MG63 (cell line): ENCODE measurements at regions not wholly inside any gene's neighbourhood (a gene's known extent, or its start where the extent isn't known, plus 50 kb on each side); places are given as distances from the start of the nearest gene placed in this dataset.
A peak's percentile ranks its signal among the peaks of the same experiment; 100 is the strongest.
"Not testable (repeated sequence)": the region's sequence is repeated elsewhere in the genome, so short reads cannot be mapped to it uniquely, and the experiment has no call there.

Experiments used
- DNase-seq: peaks from one replicate; pipeline ENCODE4 v3.0.0-alpha.2; 2020
- H3K27me3 ChIP-seq: fragments of 250-450 bp; sonication (Bioruptor Pico); 2 replicates; pipeline ENCODE4 v1.5.1; 2020; ENCODE audit warnings: mild to moderate bottlenecking, moderate library complexity
- H3K36me3 ChIP-seq: fragments of 250-450 bp; sonication (Bioruptor Pico); 2 replicates; pipeline ENCODE4 v1.5.1; 2020; ENCODE audit warnings: mild to moderate bottlenecking, moderate library complexity
- H3K4me3 ChIP-seq: fragments of 250-450 bp; sonication (Bioruptor Pico); 2 replicates; pipeline ENCODE4 v1.5.1; 2020; ENCODE audit warnings: mild to moderate bottlenecking, moderate library complexity
- H3K9me3 ChIP-seq: fragments of 250-450 bp; sonication (Bioruptor Pico); 2 replicates; pipeline ENCODE4 v1.5.1; 2020; ENCODE audit warnings: mild to moderate bottlenecking, moderate library complexity

- H3K27me3 ChIP-seq, result no peaks in the 10 kb centered on the region
- H3K36me3 ChIP-seq, result no peaks in the 10 kb centered on the region
- peaks cover 6% of the 10 kb centered on the region; the same call in 1 of the 2 replicates for H3K9me3 ChIP-seq
- DNase-seq, result no peak
- H3K4me3 ChIP-seq, result no peak overlapping the region
Observed at GRCh38 chr12:116430911-116431565, 128.1 kb upstream of the MAP1LC3B2 start.

GRCh38 chr12:116431677-116432300 is 127.4 kb upstream of the MAP1LC3B2 start:
- no peak overlapping the region for H3K4me3 ChIP-seq
- no peaks in the 10 kb centered on the region for H3K36me3 ChIP-seq
- DNase-seq, result no peak
- H3K9me3 ChIP-seq, result peaks cover 6% of the 10 kb centered on the region; the same call in 1 of the 2 replicates
- no peaks in the 10 kb centered on the region for H3K27me3 ChIP-seq

- no peaks in the 10 kb centered on the region for H3K36me3 ChIP-seq
- peaks cover 6% of the 10 kb centered on the region; the same call in 1 of the 2 replicates for H3K9me3 ChIP-seq
- no peaks in the 10 kb centered on the region for H3K27me3 ChIP-seq
- DNase-seq, result peak; percentile 73
- H3K4me3 ChIP-seq, result no peak overlapping the region
Observed at GRCh38 chr12:116432314-116432750, 126.8 kb upstream of the MAP1LC3B2 start.

- Histone ChIP-seq H3K9me3 (peaks cover 6% of the 10 kb centered on the region; the same call in 1 of the 2 replicates), H3K27me3 (no peaks in the 10 kb centered on the region), H3K36me3 (no peaks in the 10 kb centered on the region), H3K4me3 (no peak overlapping the region)
- DNase-seq, result no peak
Observed at GRCh38 chr12:116433249-116433648, 125.9 kb upstream of the MAP1LC3B2 start.

- H3K4me3 ChIP-seq, result peak overlapping the region; percentile 7
- no peaks in the 10 kb centered on the region for H3K36me3 ChIP-seq
- peaks cover 6% of the 10 kb centered on the region; the same call in 1 of the 2 replicates for H3K9me3 ChIP-seq
- DNase-seq, result peak; percentile 91
- no peaks in the 10 kb centered on the region for H3K27me3 ChIP-seq
Observed at GRCh38 chr12:116434155-116435011, 124.8 kb upstream of the MAP1LC3B2 start.

- Histone ChIP-seq H3K27me3 (no peaks in the 10 kb centered on the region), H3K9me3 (peaks cover 6% of the 10 kb centered on the region; the same call in 1 of the 2 replicates)
- no peak for DNase-seq
Observed at GRCh38 chr12:116435984-116436383, 123.2 kb upstream of the MAP1LC3B2 start.

GRCh38 chr12:116436561-116437249 is 122.5 kb upstream of the MAP1LC3B2 start:
- no peak for DNase-seq
- Histone ChIP-seq H3K4me3 (no peak overlapping the region), H3K9me3 (peaks cover 6% of the 10 kb centered on the region; the same call in 1 of the 2 replicates), H3K27me3 (no peaks in the 10 kb centered on the region), H3K36me3 (no peaks in the 10 kb centered on the region)

More at GRCh38 chr12:116435984-116436383, 123.2 kb upstream of the MAP1LC3B2 start:
- no peaks in the 10 kb centered on the region for H3K36me3 ChIP-seq
- no peak overlapping the region for H3K4me3 ChIP-seq

GRCh38 chr12:116441292-116441691 is 117.9 kb upstream of the MAP1LC3B2 start:
- no peaks in the 10 kb centered on the region for H3K9me3 ChIP-seq
- H3K4me3 ChIP-seq, result no peak overlapping the region
- peak; percentile 13 for DNase-seq
- H3K27me3 ChIP-seq, result no peaks in the 10 kb centered on the region
- no peaks in the 10 kb centered on the region for H3K36me3 ChIP-seq

GRCh38 chr12:116442304-116442703 is 116.9 kb upstream of the MAP1LC3B2 start:
- Histone ChIP-seq H3K9me3 (no peaks in the 10 kb centered on the region), H3K36me3 (no peaks in the 10 kb centered on the region), H3K27me3 (no peaks in the 10 kb centered on the region), H3K4me3 (no peak overlapping the region)
- DNase-seq, result no peak

- Histone ChIP-seq H3K9me3 (no peaks in the 10 kb centered on the region), H3K36me3 (no peaks in the 10 kb centered on the region), H3K4me3 (no peak overlapping the region), H3K27me3 (no peaks in the 10 kb centered on the region)
- no peak for DNase-seq
Observed at GRCh38 chr12:116442946-116443345, 116.2 kb upstream of the MAP1LC3B2 start.

GRCh38 chr12:116443821-116444589 is 115.2 kb upstream of the MAP1LC3B2 start:
- no peak overlapping the region for H3K4me3 ChIP-seq
- H3K27me3 ChIP-seq, result no peaks in the 10 kb centered on the region
- H3K9me3 ChIP-seq, result no peaks in the 10 kb centered on the region
- no peak for DNase-seq
- no peaks in the 10 kb centered on the region for H3K36me3 ChIP-seq

GRCh38 chr12:116444590-116444943 is 114.6 kb upstream of the MAP1LC3B2 start:
- Histone ChIP-seq H3K36me3 (no peaks in the 10 kb centered on the region), H3K27me3 (no peaks in the 10 kb centered on the region), H3K4me3 (no peak overlapping the region), H3K9me3 (no peaks in the 10 kb centered on the region)
- no peak for DNase-seq

- Histone ChIP-seq H3K4me3 (no peak overlapping the region), H3K27me3 (no peaks in the 10 kb centered on the region), H3K36me3 (no peaks in the 10 kb centered on the region), H3K9me3 (peaks cover 3% of the 10 kb centered on the region; the same call in 1 of the 2 replicates)
- DNase-seq, result no peak
Observed at GRCh38 chr12:116448165-116448739, 110.9 kb upstream of the MAP1LC3B2 start.

- Histone ChIP-seq H3K9me3 (peaks cover 3% of the 10 kb centered on the region; the same call in 1 of the 2 replicates), H3K27me3 (no peaks in the 10 kb centered on the region), H3K36me3 (no peaks in the 10 kb centered on the region), H3K4me3 (no peak overlapping the region)
- no peak for DNase-seq
Observed at GRCh38 chr12:116450406-116450910, 108.7 kb upstream of the MAP1LC3B2 start.

- not testable (repeated sequence) for DNase-seq, H3K27me3 ChIP-seq, H3K4me3 ChIP-seq, H3K36me3 ChIP-seq, H3K9me3 ChIP-seq
Observed at GRCh38 chr12:116452975-116453374, 106.2 kb upstream of the MAP1LC3B2 start.
